HCT116 (cell line): ENCODE measurements at regions not wholly inside any gene's neighbourhood (a gene's known extent, or its start where the extent isn't known, plus 50 kb on each side); places are given as distances from the start of the nearest gene placed in this dataset.
"Not testable (repeated sequence)": the region's sequence is repeated elsewhere in the genome, so short reads cannot be mapped to it uniquely, and the experiment has no call there.

Experiments
- ATAC-seq: fragments of 200-7000 bp; cut with Tn5 transposase; 2 replicates; pipeline ENCODE4 v1.9.1; 2020; ENCODE audit warnings: mild to moderate bottlenecking, moderate library complexity
- BruUV-seq: library from RNA; stranded (reverse); fragments of 400-500 nt; replicated peaks from 2 replicates; lab custom pipeline; 2021; lab: Mats Ljungman, UMichigan
- CTCF ChIA-PET: fragments of 300-600 bp; sonication (Branson Sonifier 250); formaldehyde crosslinking; loops from one replicate; lab custom pipeline; 2021; ENCODE audit warnings: antibody characterized with exemption; lab: Charles Lee
- POLR2A ChIA-PET: fragments of 300-600, 350-600 bp; sonication (Branson Sonifier 250); formaldehyde crosslinking; loops from one replicate; lab custom pipeline; 2021; ENCODE audit warnings: antibody characterized with exemption; lab: Charles Lee
- RAD21 ChIA-PET, 2 experiments: fragments of 300-600 bp; sonication (Branson Sonifier 250); formaldehyde crosslinking; loops; one replicate each; lab custom pipeline; 2023; ENCODE audit warnings: low total read pairs in 2 of 2; ENCODE audit not compliant: uncharacterized antibody in 2 of 2, unreplicated experiment in 2 of 2, low non-redundant PET in 1 of 2; lab: Charles Lee
- DNase-seq: peaks from one replicate; pipeline ENCODE4 v3.0.0-alpha.2; 2010; ENCODE audit warnings: low read depth, low spot score
- H2AFZ ChIP-seq: fragments of 200-600 bp; shearing (Covaris generic), sonication (generic); 2 replicates; pipeline ENCODE4 v1.6.1; 2017; ENCODE audit warnings: low read depth, mixed run types, mixed read lengths, antibody characterized with exemption, low read length; ENCODE audit not compliant: poor library complexity, severe bottlenecking
- H3K27ac ChIP-seq: 2 replicates; pipeline ENCODE4 v1.5.1; 2012; ENCODE audit warnings: low read depth, low read length
- H3K27me3 ChIP-seq: fragments of 200-600 bp; sonication (generic); 2 replicates; pipeline ENCODE4 v1.6.1; 2016; ENCODE audit warnings: mixed run types, low read length, mixed read lengths; ENCODE audit not compliant: insufficient read depth
- H3K36me3 ChIP-seq, 2 experiments: fragments of 200-500 bp in 1 of 2; fragments of 200-600 bp in 1 of 2; sonication (Bioruptor generic) in 1 of 2; sonication (generic) in 1 of 2; 2 replicates each; pipeline versions ENCODE4 v1.5.1 to v1.6.1; 2014 to 2016; ENCODE audit warnings: low read length in 2 of 2, inconsistent platforms in 1 of 2, mixed read lengths in 1 of 2, mixed run types in 1 of 2; ENCODE audit not compliant: insufficient read depth in 2 of 2, control insufficient read depth in 1 of 2
- H3K4me1 ChIP-seq, 2 experiments: fragments of 200-600 bp in 1 of 2; sonication (generic) in 1 of 2; 2 replicates each; pipeline versions ENCODE4 v1.5.1 to v1.6.1; 2012 to 2017; ENCODE audit warnings: low read length in 2 of 2, inconsistent platforms in 1 of 2, mild to moderate bottlenecking in 1 of 2, mixed read lengths in 1 of 2, mixed run types in 1 of 2, moderate library complexity in 1 of 2; ENCODE audit not compliant: insufficient read depth in 2 of 2, control insufficient read depth in 1 of 2
- H3K4me2 ChIP-seq: fragments of 200-600 bp; sonication (generic); 2 replicates; pipeline ENCODE4 v1.6.1; 2017; ENCODE audit warnings: mixed run types, low read length, mixed read lengths
- H3K4me3 ChIP-seq, 2 experiments: fragments of 200-600 bp in 1 of 2; sonication (generic) in 1 of 2; replicated peaks in 1 of 2; 2 replicates each; pipeline ENCODE4 v1.5.1; 2011 to 2016; ENCODE audit warnings: low read length in 2 of 2, control low read depth in 1 of 2, low read depth in 1 of 2, mild to moderate bottlenecking in 1 of 2, mixed read lengths in 1 of 2, mixed run types in 1 of 2
- H3K79me2 ChIP-seq: fragments of 200-600 bp; sonication (generic); 2 replicates; pipeline ENCODE4 v1.6.1; 2017; ENCODE audit warnings: mild to moderate bottlenecking, mixed run types, low read length, moderate library complexity, mixed read lengths; ENCODE audit not compliant: insufficient read depth
- H3K9ac ChIP-seq: fragments of 200-600 bp; sonication (generic); 2 replicates; pipeline ENCODE4 v1.6.1; 2016; ENCODE audit warnings: low read length, mixed read lengths
- H3K9me2 ChIP-seq: fragments of 200-600 bp; sonication (generic), shearing (Covaris generic); 2 replicates; pipeline ENCODE4 v1.6.1; 2017; ENCODE audit warnings: mixed run types, mild to moderate bottlenecking, moderate library complexity; ENCODE audit not compliant: insufficient read depth
- H3K9me3 ChIP-seq, 2 experiments: fragments of 200-500 bp in 1 of 2; fragments of 200-600 bp in 1 of 2; sonication (Bioruptor generic) in 1 of 2; sonication (generic) in 1 of 2; 2 replicates each; pipeline ENCODE4 v1.6.1; 2014 to 2017; ENCODE audit warnings: low read length in 2 of 2, mixed read lengths in 2 of 2, inconsistent platforms in 1 of 2, low read depth in 1 of 2, mild to moderate bottlenecking in 1 of 2, mixed run types in 1 of 2, moderate library complexity in 1 of 2; ENCODE audit not compliant: control insufficient read depth in 1 of 2, insufficient read depth in 1 of 2
- H4K20me1 ChIP-seq: fragments of 200-600 bp; sonication (generic), shearing (Covaris generic); 2 replicates; pipeline ENCODE4 v1.6.1; 2017; ENCODE audit warnings: mixed run types, mild to moderate bottlenecking, moderate library complexity; ENCODE audit not compliant: insufficient read depth
- JUND ChIP-seq: IDR thresholded peaks from 2 replicates; pipeline ENCODE4 v1.6.1; 2012
- intact Hi-C: fragments of 100-400 bp; cut with micrococcal nuclease; formaldehyde crosslinking; loops from 2 replicates; pipeline ENCODE4 v1.10.0; 2022

- intact Hi-C loops, result no loop called here
- Histone ChIP-seq H3K4me3 (no peak overlapping the region), H3K4me1 (no peaks in the 10 kb centered on the region), H2AFZ (no peak overlapping the region), H3K9me3 (no peaks in the 10 kb centered on the region; a peak in 1 of 4 replicates), H3K36me3 (no peaks in the 10 kb centered on the region), H4K20me1 (no peaks in the 10 kb centered on the region), H3K27ac (no peak overlapping the region), H3K79me2 (no peaks in the 10 kb centered on the region), H3K9ac (no peak overlapping the region), H3K27me3 (no peaks in the 10 kb centered on the region), H3K9me2 (no peaks in the 10 kb centered on the region), H3K4me2 (no peak overlapping the region)
- ChIA-PET POLR2A (no interaction called here), RAD21 (no interaction called here), CTCF (no interaction called here)
- no peak for TF ChIP-seq JUND
- BruUV-seq, result no TSS peak
- ATAC-seq (no peak), DNase-seq (no peak)
Observed at GRCh38 chr18:29726646-29727045, 1315.9 kb downstream of the DSC3 start.

- H4K20me1 ChIP-seq, H3K9me3 ChIP-seq, POLR2A ChIA-PET, H3K4me3 ChIP-seq, H2AFZ ChIP-seq, BruUV-seq, CTCF ChIA-PET, H3K4me2 ChIP-seq, H3K36me3 ChIP-seq, H3K27me3 ChIP-seq, RAD21 ChIA-PET, ATAC-seq, intact Hi-C loops, H3K79me2 ChIP-seq, H3K9me2 ChIP-seq, H3K9ac ChIP-seq, DNase-seq, H3K27ac ChIP-seq, H3K4me1 ChIP-seq: not testable (repeated sequence)
Observed at GRCh38 chr18:29723486-29723885, 1319.1 kb downstream of the DSC3 start.

- H2AFZ ChIP-seq, H3K9me2 ChIP-seq, H3K9ac ChIP-seq, H3K79me2 ChIP-seq, H3K27ac ChIP-seq, ATAC-seq, BruUV-seq, H3K9me3 ChIP-seq, H3K27me3 ChIP-seq, H4K20me1 ChIP-seq, POLR2A ChIA-PET, H3K4me3 ChIP-seq, H3K36me3 ChIP-seq, RAD21 ChIA-PET, H3K4me1 ChIP-seq, intact Hi-C loops, H3K4me2 ChIP-seq, CTCF ChIA-PET, DNase-seq: not testable (repeated sequence)
Observed at GRCh38 chr18:29715960-29716359, 1326.6 kb downstream of the DSC3 start.
